Pancreas (tissue), 10 donors: ENCODE measurements at regions not wholly inside any gene's neighbourhood (a gene's known extent, or its start where the extent isn't known, plus 50 kb on each side); places are given as distances from the start of the nearest gene placed in this dataset.

Experiments used
- ATAC-seq, 4 donors: fragments of 200-7000 bp; cut with Tn5 transposase; one replicate each; pipeline versions ENCODE4 v1.8.0 to v1.9.1; 2020; ENCODE audit warnings: mild to moderate bottlenecking in 4 of 4, moderate library complexity in 4 of 4
- DNase-seq, 6 donors: peaks; one replicate each; pipeline ENCODE4 v3.0.0-alpha.2; 2020
- FAIRE-seq: peaks from 2 replicates; lab custom pipeline; 2012; peaks lifted over from hg19 to GRCh38; lab: Jason Lieb, UNC
- H3K27ac ChIP-seq, 4 donors: fragments of 200-600 bp; sonication (generic); 1 replicate in 3 of 4; 2 replicates in 1 of 4; pipeline versions ENCODE4 v1.5.0 to v1.8.0; 2020
- H3K27me3 ChIP-seq, 4 donors: fragments of 200-600 bp; one replicate each; pipeline ENCODE4 v1.8.0; 2021
- H3K36me3 ChIP-seq, 3 donors: fragments of 200-600 bp; sonication (generic) in 1 of 3; one replicate each; pipeline versions ENCODE4 v1.5.0 to v1.8.0; 2020 to 2021
- H3K4me1 ChIP-seq, 3 donors: fragments of 200-600 bp; one replicate each; pipeline ENCODE4 v1.8.0; 2021
- H3K4me3 ChIP-seq, 4 donors: fragments of 200-600 bp; sonication (generic) in 2 of 4; one replicate each; pipeline versions ENCODE4 v1.5.0 to v1.8.0; 2020 to 2021
- H3K9me3 ChIP-seq, 4 donors: fragments of 200-600 bp; one replicate each; pipeline ENCODE4 v1.8.0; 2021
- CTCF ChIP-seq, 4 donors: fragments of 200-600 bp; sonication (generic) in 3 of 4; IDR thresholded peaks; one replicate each; pipeline versions ENCODE4 v1.5.0 to v1.8.0; 2021; ENCODE audit warnings: antibody characterized with exemption in 4 of 4
- WGBS, 2 donors: extraction: QIAGEN DNeasy Blood & Tissue Kit; methylation state at CpG; one replicate each; pipeline ENCODE4 v1.1.7; 2013; 5-methylcytosine and 5-hydroxymethylcytosine counted together
- intact Hi-C, 3 donors: fragments of 100-400 bp; cut with DNase I; formaldehyde crosslinking; loops; one replicate each; pipeline versions ENCODE4 v1.11.1 to v1.14.2; 2022
- donor health status: healthy with polysubstance abuse.
- donor health status: DM: no; HTN: no; CAD: no; lungs with moderate emphysema.
- donor health status: DM: no; HTN: no; CAD: no.
- donor health status: control.
- donor health status: control.
- donor health status: Bipolar disorder and iron deficiency.
- donor health status: DM: yes; HTN: yes; CAD: no.
- donor health status: DM: no; HTN: no; CAD: no.
- donor health status: DM: no; HTN: no; CAD: no.
- donor health status: DM: yes; HTN: yes; CAD: no.

GRCh38 chr1:87586501-87586900, 257.8 kb downstream of the LMO4 start:
- intact Hi-C loops, result no loop called here
- H3K27ac ChIP-seq, result no peak overlapping the region
- FAIRE-seq (no peak), DNase-seq (no peak), ATAC-seq (no peak)
- H3K4me3 ChIP-seq, result no peak overlapping the region
- TF ChIP-seq CTCF (IDR thresholded peaks at IDR 0.05), result no peak
- H3K27me3 ChIP-seq, result no peaks in the 10 kb centered on the region
- no peaks in the 10 kb centered on the region for H3K36me3 ChIP-seq
- 76 to 87% methylated on average over 3 of the region's 3 CpGs for WGBS, 2 donors
- no peaks in the 10 kb centered on the region for H3K9me3 ChIP-seq
- no peaks in the 10 kb centered on the region for H3K4me1 ChIP-seq

- TF ChIP-seq CTCF (IDR thresholded peaks at IDR 0.05), result no peak
- H3K27me3 ChIP-seq, result no peaks in the 10 kb centered on the region
- intact Hi-C loops, result no loop called here
- 50 to 55% methylated on average over 4 of the region's 4 CpGs for WGBS, 2 donors
- no peaks in the 10 kb centered on the region for H3K4me1 ChIP-seq
- no peak overlapping the region for H3K27ac ChIP-seq
- ATAC-seq (peak in 1 of 4 donors; percentile 28), FAIRE-seq (no peak), DNase-seq (no peak)
- H3K4me3 ChIP-seq, result no peak overlapping the region
- no peaks in the 10 kb centered on the region for H3K36me3 ChIP-seq
- H3K9me3 ChIP-seq, result no peaks in the 10 kb centered on the region
These were observed 259.8 kb downstream of the LMO4 start for GRCh38 chr1:87588495-87588894.

- TF ChIP-seq CTCF (IDR thresholded peaks at IDR 0.05), result no peak
- ATAC-seq, result no peak
- H3K4me3 ChIP-seq, result no peak overlapping the region
- no peaks in the 10 kb centered on the region for H3K27me3 ChIP-seq
- no peak overlapping the region for H3K27ac ChIP-seq
- intact Hi-C loops, result no loop called here
- no peaks in the 10 kb centered on the region for H3K4me1 ChIP-seq
- no peak for FAIRE-seq
- WGBS, 2 donors, result 73 to 74% methylated on average over 6 of the region's 6 CpGs
- no peaks in the 10 kb centered on the region for H3K9me3 ChIP-seq
- no peaks in the 10 kb centered on the region for H3K36me3 ChIP-seq
- no peak for DNase-seq
These were observed 262.8 kb downstream of the LMO4 start for GRCh38 chr1:87591492-87591891.

GRCh38 chr1:87592156-87592555, 263.5 kb downstream of the LMO4 start:
- H3K4me1 ChIP-seq, result no peaks in the 10 kb centered on the region
- no peak for TF ChIP-seq CTCF (IDR thresholded peaks at IDR 0.05)
- intact Hi-C loops, result no loop called here
- no peaks in the 10 kb centered on the region for H3K27me3 ChIP-seq
- 90 to 95% methylated on average over 2 of the region's 2 CpGs for WGBS, 2 donors
- no peak overlapping the region for H3K27ac ChIP-seq
- FAIRE-seq (no peak), DNase-seq (no peak), ATAC-seq (no peak)
- no peaks in the 10 kb centered on the region for H3K36me3 ChIP-seq
- H3K4me3 ChIP-seq, result no peak overlapping the region
- H3K9me3 ChIP-seq, result no peaks in the 10 kb centered on the region

- ATAC-seq (no peak), FAIRE-seq (peak; percentile 61), DNase-seq (no peak)
- Histone ChIP-seq H3K36me3 (no peaks in the 10 kb centered on the region), H3K4me1 (no peaks in the 10 kb centered on the region), H3K9me3 (no peaks in the 10 kb centered on the region), H3K4me3 (no peak overlapping the region), H3K27me3 (no peaks in the 10 kb centered on the region), H3K27ac (no peak overlapping the region)
- 78 to 82% methylated on average over 8 of the region's 8 CpGs for WGBS, 2 donors
- no peak for TF ChIP-seq CTCF (IDR thresholded peaks at IDR 0.05)
- intact Hi-C loops, result no loop called here
These were observed 266.2 kb downstream of the LMO4 start for GRCh38 chr1:87594736-87595383.
